Endothelial cell (in vitro differentiated cells): ENCODE measurements at regions not wholly inside any gene's neighbourhood (a gene's known extent, or its start where the extent isn't known, plus 50 kb on each side); places are given as distances from the start of the nearest gene placed in this dataset.

ENCODE experiments used
- DNase-seq: peaks from one replicate; pipeline ENCODE4 v3.0.0; 2021; ENCODE audit warnings: low spot score
- H3K27ac Mint-ChIP-seq: one replicate; pipeline ENCODE4 v1.8.0; 2021; ENCODE audit warnings: mixed read lengths, inconsistent platforms; ENCODE audit not compliant: unreplicated experiment
- H3K27me3 Mint-ChIP-seq: one replicate; pipeline ENCODE4 v1.8.0; 2021; ENCODE audit warnings: mild to moderate bottlenecking, moderate library complexity, mixed read lengths, inconsistent platforms; ENCODE audit not compliant: unreplicated experiment
- H3K36me3 Mint-ChIP-seq: one replicate; pipeline ENCODE4 v1.8.0; 2021; ENCODE audit warnings: mild to moderate bottlenecking, low read depth, mixed read lengths, inconsistent platforms; ENCODE audit not compliant: unreplicated experiment
- H3K4me1 Mint-ChIP-seq: one replicate; pipeline ENCODE4 v1.8.0; 2021; ENCODE audit warnings: mild to moderate bottlenecking, mixed read lengths, inconsistent platforms; ENCODE audit not compliant: unreplicated experiment
- H3K4me3 Mint-ChIP-seq: one replicate; pipeline ENCODE4 v1.8.0; 2021; ENCODE audit warnings: mild to moderate bottlenecking, mixed read lengths, inconsistent platforms; ENCODE audit not compliant: unreplicated experiment
- H3K9me3 Mint-ChIP-seq: one replicate; pipeline ENCODE4 v1.8.0; 2021; ENCODE audit warnings: mixed read lengths, inconsistent platforms; ENCODE audit not compliant: unreplicated experiment
- CTCF ChIP-seq: fragments of 200-600 bp; sonication (generic); IDR thresholded peaks from one replicate; pipeline ENCODE4 v1.5.0; 2021; ENCODE audit warnings: antibody characterized with exemption; ENCODE audit not compliant: unreplicated experiment

DNA sequence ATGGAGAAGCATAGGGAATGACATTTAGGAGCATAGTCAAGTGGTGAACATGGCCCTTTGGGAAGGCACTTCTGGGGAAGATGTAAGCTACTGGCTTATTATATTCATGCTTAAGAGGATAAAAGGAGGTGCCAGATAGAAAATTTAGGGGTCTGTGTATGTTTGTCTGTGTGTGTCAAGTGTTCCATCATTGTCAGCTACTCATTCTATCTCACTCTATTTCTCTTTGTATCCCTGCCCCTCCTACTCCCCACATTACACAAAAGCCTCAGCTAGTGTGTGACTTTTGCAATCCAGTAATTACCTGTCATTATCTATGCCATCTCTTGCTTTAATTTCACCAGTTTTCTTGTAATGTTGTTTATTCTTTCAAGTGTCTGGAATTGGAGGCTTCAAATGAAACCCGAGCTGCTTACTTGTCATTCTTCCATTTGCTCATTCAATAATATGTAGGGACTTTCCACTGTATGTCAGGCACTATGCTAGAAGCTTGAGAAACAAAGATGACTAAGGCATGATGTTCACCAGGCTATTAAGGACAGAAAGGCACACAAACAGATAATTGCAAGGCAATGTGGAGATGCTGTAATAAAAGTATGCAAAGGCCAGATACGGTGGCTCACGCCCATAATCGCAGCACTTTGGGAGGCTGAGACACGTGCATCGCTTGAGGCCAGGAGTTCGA lies 229.8 kb upstream of the TEX13C start:
- H3K36me3 Mint-ChIP-seq, result no peaks in the 10 kb centered on the region
- DNase-seq, result no peak
- no peaks in the 10 kb centered on the region for H3K27me3 Mint-ChIP-seq
- no peaks in the 10 kb centered on the region for H3K9me3 Mint-ChIP-seq
- H3K4me1 Mint-ChIP-seq, result no peaks in the 10 kb centered on the region
- no peak overlapping the region for H3K4me3 Mint-ChIP-seq
- no peak for TF ChIP-seq CTCF
- H3K27ac Mint-ChIP-seq, result no peak overlapping the region

GRCh38 chrX:125093852-125094251 lies 225.8 kb upstream of the TEX13C start:
- H3K27me3 Mint-ChIP-seq, result no peaks in the 10 kb centered on the region
- TF ChIP-seq CTCF, result no peak

GRCh38 chrX:125094901-125095300 lies 224.8 kb upstream of the TEX13C start:
- H3K4me3 Mint-ChIP-seq, result no peak overlapping the region
- H3K9me3 Mint-ChIP-seq, result no peaks in the 10 kb centered on the region
- H3K36me3 Mint-ChIP-seq, result no peaks in the 10 kb centered on the region
- no peaks in the 10 kb centered on the region for H3K4me1 Mint-ChIP-seq
- DNase-seq, result no peak
- H3K27me3 Mint-ChIP-seq, result no peaks in the 10 kb centered on the region
- H3K27ac Mint-ChIP-seq, result no peak overlapping the region
- TF ChIP-seq CTCF, result no peak

More at GRCh38 chrX:125093852-125094251, 225.8 kb upstream of the TEX13C start:
- Mint-ChIP-seq H3K4me3 (no peak overlapping the region), H3K36me3 (no peaks in the 10 kb centered on the region), H3K4me1 (no peaks in the 10 kb centered on the region), H3K9me3 (no peaks in the 10 kb centered on the region), H3K27ac (no peak overlapping the region)
- DNase-seq, result no peak

DNA sequence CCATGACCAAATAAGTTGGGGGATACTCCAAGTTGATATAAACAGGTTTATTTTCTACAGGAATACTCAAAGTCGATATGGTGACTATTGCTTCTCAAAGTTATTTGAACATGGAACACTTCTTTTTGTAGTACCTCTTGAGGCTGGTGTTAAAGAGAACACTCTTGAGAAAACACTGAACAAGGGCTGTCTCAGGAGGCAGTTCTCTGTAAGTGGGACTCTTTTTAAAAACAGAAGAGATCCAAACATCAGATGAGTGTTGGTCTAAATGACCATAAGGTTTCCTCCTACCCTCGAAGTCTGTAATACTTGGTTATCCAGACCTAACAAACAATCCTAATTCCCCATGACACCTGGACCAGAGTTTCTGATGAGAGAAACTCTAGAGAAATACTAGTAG lies 223.2 kb upstream of the TEX13C start:
- TF ChIP-seq CTCF, result no peak
- Mint-ChIP-seq H3K36me3 (no peaks in the 10 kb centered on the region), H3K9me3 (no peaks in the 10 kb centered on the region), H3K27me3 (no peaks in the 10 kb centered on the region), H3K27ac (no peak overlapping the region), H3K4me1 (no peaks in the 10 kb centered on the region), H3K4me3 (no peak overlapping the region)
- no peak for DNase-seq

DNA sequence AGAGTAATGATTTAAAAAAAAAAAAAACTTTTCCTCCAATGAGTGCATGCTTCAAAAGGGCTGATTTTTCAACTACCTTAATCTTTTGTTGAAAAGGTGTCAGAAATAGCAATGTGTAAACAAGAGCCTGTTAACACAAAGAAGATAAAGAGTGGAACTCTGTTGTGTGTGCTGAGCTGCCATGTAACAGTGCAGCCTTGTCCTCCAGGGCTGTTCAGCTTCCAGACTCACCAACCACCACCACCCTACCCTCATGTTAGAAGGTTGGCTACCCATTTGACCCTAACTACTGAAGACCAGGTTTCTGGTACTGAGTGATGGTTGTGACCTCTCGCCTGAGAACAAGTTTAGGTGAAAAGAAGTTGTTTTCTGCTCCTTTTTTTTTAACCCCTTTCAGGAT lies 222.8 kb upstream of the TEX13C start:
- no peaks in the 10 kb centered on the region for H3K9me3 Mint-ChIP-seq
- no peak for DNase-seq
- H3K36me3 Mint-ChIP-seq, result no peaks in the 10 kb centered on the region
- H3K4me3 Mint-ChIP-seq, result no peak overlapping the region
- H3K4me1 Mint-ChIP-seq, result no peaks in the 10 kb centered on the region
- H3K27ac Mint-ChIP-seq, result no peak overlapping the region
- no peaks in the 10 kb centered on the region for H3K27me3 Mint-ChIP-seq
- TF ChIP-seq CTCF, result no peak
